GM18520 (cell line): ENCODE measurements at regions not wholly inside any gene's neighbourhood (a gene's known extent, or its start where the extent isn't known, plus 50 kb on each side); places are given as distances from the start of the nearest gene placed in this dataset.

ENCODE experiments used
- ATAC-seq: cut with Tn5 transposase; IDR thresholded peaks from one replicate; pipeline ENCODE4 v1.9.1; 2021; ENCODE audit not compliant: unreplicated experiment

DNA sequence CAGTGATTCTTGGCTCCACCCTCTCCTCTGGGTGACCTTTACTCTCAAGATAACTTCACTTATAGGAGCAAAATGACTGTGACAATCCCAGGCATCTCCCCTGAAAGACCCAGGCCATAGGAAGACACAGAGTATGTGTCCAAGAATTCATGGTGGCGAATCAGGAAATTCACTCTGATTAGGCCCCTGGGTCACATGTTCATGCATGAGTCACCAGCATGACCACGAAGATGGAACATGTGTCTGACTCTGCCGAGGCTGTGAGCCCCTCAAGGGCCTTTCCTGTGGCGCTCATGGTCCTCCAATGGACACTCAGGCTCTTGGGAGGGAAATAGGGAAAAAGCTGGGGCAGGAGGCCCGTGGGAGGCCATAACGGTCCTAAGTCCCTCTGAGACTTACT is 74.0 kb upstream of the TEX51 start:
- ATAC-seq = no peak

GRCh38 chr2:126825316-126825715 is 73.4 kb upstream of the TEX51 start:
- ATAC-seq = no peak

- no peak for ATAC-seq
These were observed 72.2 kb upstream of the TEX51 start for GRCh38 chr2:126826491-126826890.

DNA sequence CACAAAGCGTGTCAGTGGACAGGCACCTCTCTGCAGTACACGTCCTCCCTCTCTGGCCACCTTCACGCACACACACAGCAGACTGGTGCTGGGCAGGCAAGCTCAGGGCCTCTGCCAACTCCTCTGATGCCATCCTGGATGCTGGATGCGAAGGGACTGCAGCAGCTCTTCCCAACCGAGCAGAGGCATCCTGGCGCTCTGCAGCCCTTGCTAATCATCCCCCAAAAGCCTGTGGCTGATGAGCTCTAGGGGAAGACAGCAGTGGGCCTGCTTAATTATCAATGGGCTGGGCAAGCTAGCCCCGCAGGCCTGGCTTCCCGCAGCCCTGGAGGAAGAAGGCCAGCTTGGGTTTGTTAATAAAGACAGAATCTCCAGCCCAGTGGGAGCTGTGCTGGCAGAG is 71.3 kb upstream of the TEX51 start:
- ATAC-seq = no peak

DNA sequence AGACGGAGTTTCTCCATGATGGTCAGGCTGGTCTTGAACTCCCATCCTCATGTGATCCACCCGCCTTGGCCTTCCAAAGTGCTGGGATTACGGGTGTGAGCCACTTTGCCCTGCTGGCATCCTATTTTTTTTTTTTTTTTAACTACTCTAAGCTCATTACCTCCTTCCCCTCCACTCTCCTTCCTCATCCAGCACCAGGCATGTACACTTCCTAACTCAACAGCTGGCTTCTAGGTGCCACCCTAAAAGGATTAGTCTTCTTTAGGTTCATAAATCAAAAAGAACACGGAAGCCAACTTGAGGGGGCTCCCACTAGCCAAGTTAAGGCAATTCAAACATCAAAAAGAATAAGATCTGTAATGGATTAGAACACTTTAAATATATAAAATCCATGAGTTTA is 70.6 kb upstream of the TEX51 start:
- no peak for ATAC-seq

GRCh38 chr2:126828491-126828890 is 70.2 kb upstream of the TEX51 start:
- no peak for ATAC-seq

GRCh38 chr2:126831234-126832005 is 67.3 kb upstream of the TEX51 start:
- ATAC-seq = no peak

GRCh38 chr2:126832014-126832413 is 66.7 kb upstream of the TEX51 start:
- ATAC-seq = no peak

DNA sequence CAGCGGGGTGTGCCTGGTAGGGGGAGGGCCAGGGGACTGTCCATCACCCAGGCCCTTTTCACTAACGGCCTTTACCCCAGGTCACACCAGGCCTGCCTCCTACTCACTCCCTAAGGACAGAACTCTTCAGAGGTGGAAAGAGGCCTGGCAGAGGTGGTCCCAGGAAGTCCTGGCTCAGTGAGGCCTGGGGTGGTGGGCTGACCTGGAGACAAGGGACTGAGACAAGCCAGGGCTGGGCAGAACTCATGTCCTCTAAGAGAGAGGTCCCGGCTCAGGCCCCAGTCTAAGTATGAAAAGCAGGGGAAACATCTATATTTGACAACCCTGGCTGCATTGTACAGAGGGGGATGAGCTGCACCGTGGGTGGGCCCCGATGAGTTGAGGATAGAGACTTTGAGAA is 65.9 kb upstream of the TEX51 start:
- ATAC-seq = no peak

DNA sequence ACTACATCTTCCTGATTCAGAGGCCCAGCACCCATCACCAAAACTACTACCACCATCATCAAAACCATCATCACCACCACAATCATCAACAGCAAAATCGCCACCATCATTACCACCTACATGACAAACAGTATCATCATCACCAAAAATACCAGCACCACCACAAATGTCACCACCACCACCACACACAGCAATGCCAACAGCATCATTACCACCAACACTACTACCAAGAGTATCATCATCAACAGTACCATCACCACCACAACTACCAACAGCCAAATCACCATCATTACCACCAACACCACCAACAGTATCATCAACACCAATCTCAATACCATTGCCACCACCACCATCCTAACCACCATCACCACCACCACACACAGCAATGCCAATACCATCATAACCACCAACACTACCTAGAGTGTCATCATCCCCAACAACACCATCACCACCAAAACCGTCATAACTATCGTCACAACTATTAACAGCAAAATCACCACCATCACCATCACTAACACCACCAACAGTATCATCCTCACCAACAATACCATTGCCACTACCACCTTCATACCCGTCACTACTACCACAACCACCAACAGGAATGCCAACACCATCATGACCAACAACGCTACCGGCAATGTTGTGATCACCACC is 64.6 kb upstream of the TEX51 start:
- ATAC-seq = no peak

DNA sequence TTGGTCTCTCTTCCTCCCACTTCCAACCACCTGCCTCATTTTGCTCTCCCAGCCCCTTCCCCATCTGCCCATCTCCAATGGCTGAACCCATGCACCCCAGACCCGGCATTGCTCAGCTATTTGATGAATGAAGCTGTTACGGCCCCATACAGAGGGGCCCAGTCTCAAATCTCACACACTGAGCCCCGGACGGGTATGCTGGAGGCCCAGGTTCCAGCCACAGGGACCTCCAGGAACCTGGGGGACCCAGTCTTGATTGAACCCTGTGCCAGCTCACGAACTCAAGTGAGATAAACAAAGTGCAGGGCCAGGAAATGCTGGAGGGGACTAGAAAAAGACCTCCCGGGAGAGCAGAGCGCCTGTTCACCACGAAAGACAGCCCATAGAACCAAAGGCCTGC is 63.4 kb upstream of the TEX51 start:
- ATAC-seq = no peak

GRCh38 chr2:126835831-126836230 is 62.9 kb upstream of the TEX51 start:
- no peak for ATAC-seq

- ATAC-seq = no peak
These were observed 61.7 kb upstream of the TEX51 start for GRCh38 chr2:126836761-126837679.

- ATAC-seq = no peak
These were observed 60.5 kb upstream of the TEX51 start for GRCh38 chr2:126837966-126838715.

- ATAC-seq = no peak
These were observed 60.0 kb upstream of the TEX51 start for GRCh38 chr2:126838716-126838985.

- no peak for ATAC-seq
These were observed 58.9 kb upstream of the TEX51 start for GRCh38 chr2:126839796-126840195.

DNA sequence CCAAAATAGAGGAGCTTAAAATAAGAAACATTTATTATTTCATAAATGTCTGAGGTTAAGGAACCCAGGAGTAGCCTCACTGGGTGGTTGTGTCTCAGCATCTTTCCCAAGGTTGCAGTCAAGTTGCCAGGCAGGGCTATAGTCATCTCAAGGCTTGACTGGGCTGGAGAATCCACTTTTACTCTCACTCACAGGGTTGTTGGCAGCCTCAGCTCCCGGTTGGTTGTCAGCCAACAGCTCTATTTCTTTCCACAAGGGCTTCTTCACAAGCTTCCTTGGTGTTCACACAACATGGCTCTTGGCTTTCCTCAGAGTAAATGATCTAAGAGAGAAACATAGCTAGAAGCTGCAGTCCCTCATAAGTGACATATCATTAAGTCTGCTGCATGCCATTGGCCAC is 55.6 kb upstream of the TEX51 start:
- no peak for ATAC-seq

DNA sequence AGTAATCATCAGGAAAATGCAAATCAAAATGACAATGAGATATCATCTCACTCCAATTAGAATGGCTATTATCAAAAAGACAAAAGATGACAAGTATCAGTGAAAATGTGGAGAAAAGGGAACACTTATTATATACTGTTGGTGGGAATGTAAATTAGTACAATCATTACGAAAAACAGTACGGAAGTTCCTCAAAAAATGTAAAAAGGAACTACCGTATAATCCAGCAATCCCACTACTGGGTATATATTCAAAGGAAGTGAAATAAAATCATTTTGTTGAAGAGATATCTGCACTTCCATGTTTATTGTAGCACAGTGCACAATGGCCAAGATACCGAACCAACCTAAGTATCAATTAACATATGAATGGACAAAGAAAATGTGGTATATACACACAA is 52.4 kb upstream of the TEX51 start:
- ATAC-seq = no peak
